ENCODE measurements at regions not wholly inside any gene's neighbourhood (a gene's known extent, or its start where the extent isn't known, plus 50 kb on each side); places are given as distances from the start of the nearest gene placed in this dataset.

DNA sequence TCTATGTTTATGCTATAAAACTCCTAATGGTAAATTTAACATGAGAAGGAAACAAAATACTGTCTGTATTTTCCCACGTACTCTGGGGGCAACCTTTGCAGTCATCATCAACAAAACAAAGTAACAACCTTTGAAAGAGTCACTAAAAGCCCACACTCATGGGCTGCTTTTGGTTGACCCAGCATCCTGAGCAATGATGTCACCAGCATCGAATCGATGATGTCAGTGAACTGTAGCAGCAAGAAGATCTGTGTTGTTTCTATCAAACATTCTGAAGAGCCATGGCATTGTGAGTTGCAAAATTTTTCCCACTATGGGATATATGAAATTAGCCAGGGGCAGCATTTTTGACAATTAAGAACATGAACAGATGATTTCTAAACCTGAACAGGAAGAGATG lies 300.1 kb downstream of the HIVEP2 start:
- TF ChIP-seq POLR2A (IDR thresholded peaks at IDR 0.05) (no peak), POLR2AphosphoS5 (IDR thresholded peaks at IDR 0.05) (no peak), EP300 (IDR thresholded peaks at IDR 0.05) (no peak)
- TF ChIP-seq, protein P1, sequence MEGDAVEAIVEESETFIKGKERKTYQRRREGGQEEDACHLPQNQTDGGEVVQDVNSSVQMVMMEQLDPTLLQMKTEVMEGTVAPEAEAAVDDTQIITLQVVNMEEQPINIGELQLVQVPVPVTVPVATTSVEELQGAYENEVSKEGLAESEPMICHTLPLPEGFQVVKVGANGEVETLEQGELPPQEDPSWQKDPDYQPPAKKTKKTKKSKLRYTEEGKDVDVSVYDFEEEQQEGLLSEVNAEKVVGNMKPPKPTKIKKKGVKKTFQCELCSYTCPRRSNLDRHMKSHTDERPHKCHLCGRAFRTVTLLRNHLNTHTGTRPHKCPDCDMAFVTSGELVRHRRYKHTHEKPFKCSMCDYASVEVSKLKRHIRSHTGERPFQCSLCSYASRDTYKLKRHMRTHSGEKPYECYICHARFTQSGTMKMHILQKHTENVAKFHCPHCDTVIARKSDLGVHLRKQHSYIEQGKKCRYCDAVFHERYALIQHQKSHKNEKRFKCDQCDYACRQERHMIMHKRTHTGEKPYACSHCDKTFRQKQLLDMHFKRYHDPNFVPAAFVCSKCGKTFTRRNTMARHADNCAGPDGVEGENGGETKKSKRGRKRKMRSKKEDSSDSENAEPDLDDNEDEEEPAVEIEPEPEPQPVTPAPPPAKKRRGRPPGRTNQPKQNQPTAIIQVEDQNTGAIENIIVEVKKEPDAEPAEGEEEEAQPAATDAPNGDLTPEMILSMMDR (IDR thresholded peaks at IDR 0.05), result no peak
